Endothelial cell of umbilical vein (primary cell): ENCODE measurements at regions not wholly inside any gene's neighbourhood (a gene's known extent, or its start where the extent isn't known, plus 50 kb on each side); places are given as distances from the start of the nearest gene placed in this dataset.

Source experiments
- CTCF ChIP-seq, 2 donors: IDR thresholded peaks; 1 replicate in 1 of 2; 2 replicates in 1 of 2; pipeline ENCODE4 v1.5.1; 2011; ENCODE audit warnings: low read length in 2 of 2, mild to moderate bottlenecking in 2 of 2, moderate library complexity in 2 of 2, control low read depth in 1 of 2, inconsistent platforms in 1 of 2, low read depth in 1 of 2; ENCODE audit not compliant: insufficient read depth in 1 of 2; ENCODE audit errors: extremely low read depth in 1 of 2
- GATA2 ChIP-seq: IDR thresholded peaks from 2 replicates; pipeline ENCODE4 v1.7.0; 2011; ENCODE audit warnings: low read depth, mild to moderate bottlenecking, moderate library complexity, mixed read lengths, low read length; ENCODE audit not compliant: insufficient read length, insufficient read depth
- MAX ChIP-seq: IDR thresholded peaks from 2 replicates; pipeline ENCODE4 v1.6.1; 2011; ENCODE audit not compliant: insufficient read depth, insufficient read length
- POLR2A ChIP-seq: IDR thresholded peaks from 2 replicates; pipeline ENCODE4 v1.6.1; 2012; ENCODE audit warnings: low read depth, mild to moderate bottlenecking, control low read depth, low read length

GRCh38 chr18:75958683-75959082 lies 531.2 kb upstream of the SMIM21 start:
- TF ChIP-seq GATA2 (no peak), MAX (no peak), CTCF (IDR thresholded peaks at IDR 0.05; ENCODE audit: extremely low read depth in 1 of 2, insufficient read depth in 1 of 2, low read depth in 1 of 2, low read length in 2 of 2) (no peak), POLR2A (no peak)
